GM12878 (cell line): ENCODE measurements at regions not wholly inside any gene's neighbourhood (a gene's known extent, or its start where the extent isn't known, plus 50 kb on each side); places are given as distances from the start of the nearest gene placed in this dataset.

ENCODE experiments used
- ATAC-seq: fragments of 200-7000 bp; cut with Tn5 transposase; 3 replicates; pipeline ENCODE4 v1.9.1; 2020; ENCODE audit warnings: mild to moderate bottlenecking, moderate library complexity
- BruUV-seq: library from RNA; stranded (reverse); fragments of 400-500 nt; replicated peaks from 2 replicates; lab custom pipeline; 2021; lab: Mats Ljungman, UMichigan
- CTCF ChIA-PET: fragments of 300-600 bp; sonication (Branson Sonifier 250); formaldehyde crosslinking; extraction: SDS; loops from one replicate; lab custom pipeline; 2021; ENCODE audit warnings: inconsistent platforms; lab: Yijun Ruan, JAX
- POLR2A ChIA-PET: fragments of 350-600 bp; formaldehyde crosslinking; extraction: SDS; loops from one replicate; lab custom pipeline; 2021; ENCODE audit warnings: inconsistent platforms; lab: Charles Lee
- RAD21 ChIA-PET: fragments of 300-600 bp; sonication (Branson Sonifier 250); formaldehyde crosslinking; loops from one replicate; lab custom pipeline; 2023; ENCODE audit warnings: antibody characterized with exemption; ENCODE audit not compliant: unreplicated experiment; lab: Charles Lee
- SMC1A ChIA-PET: fragments of 300-600 bp; sonication (Branson Sonifier 250); formaldehyde crosslinking; loops from one replicate; lab custom pipeline; 2023; ENCODE audit not compliant: unreplicated experiment, uncharacterized antibody; lab: Charles Lee
- DNase-seq: peaks from one replicate; pipeline ENCODE4 v3.0.0-alpha.2; 2011; ENCODE audit warnings: low read depth, low spot score
- FAIRE-seq: peaks from 3 replicates; lab custom pipeline; 2011; peaks lifted over from hg19 to GRCh38; lab: Jason Lieb, UNC
- H2AFZ ChIP-seq: 2 replicates; pipeline ENCODE4 v1.6.0; 2011; ENCODE audit warnings: low read depth, low read length, control low read depth; ENCODE audit not compliant: control insufficient read depth
- H3K27ac ChIP-seq: 2 replicates; pipeline ENCODE4 v1.5.1; 2011; ENCODE audit warnings: control low read depth; ENCODE audit not compliant: control insufficient read depth, insufficient read depth
- H3K27me3 ChIP-seq, 2 experiments: replicated peaks in 1 of 2; 2 replicates each; pipeline versions ENCODE4 v1.6.0 to v1.6.1; 2011; ENCODE audit warnings: low read length in 1 of 2; ENCODE audit not compliant: control insufficient read depth in 2 of 2, insufficient read depth in 2 of 2
- H3K36me3 ChIP-seq, 2 experiments: 2 replicates each; pipeline ENCODE4 v1.5.1; 2011; ENCODE audit warnings: low read length in 1 of 2; ENCODE audit not compliant: control insufficient read depth in 2 of 2, insufficient read depth in 2 of 2
- H3K4me1 ChIP-seq: 2 replicates; pipeline ENCODE4 v1.6.1; 2011; ENCODE audit warnings: mild to moderate bottlenecking, low read length, moderate library complexity, mixed read lengths; ENCODE audit not compliant: control insufficient read depth, insufficient read depth
- H3K4me2 ChIP-seq: 2 replicates; pipeline ENCODE4 v1.6.0; 2011; ENCODE audit warnings: control low read depth; ENCODE audit not compliant: control insufficient read depth, insufficient read depth
- H3K4me3 ChIP-seq: fragments of 200-600 bp; sonication (generic); 2 replicates; pipeline ENCODE4 v1.5.1; 2016
- H3K79me2 ChIP-seq: 2 replicates; pipeline ENCODE4 v1.6.0; 2011; ENCODE audit warnings: low read length; ENCODE audit not compliant: control insufficient read depth, insufficient read depth
- H3K9ac ChIP-seq: 2 replicates; pipeline ENCODE4 v1.8.0; 2011; ENCODE audit warnings: low read length, control low read depth, mixed read lengths; ENCODE audit not compliant: control insufficient read depth, insufficient read depth
- H3K9me3 ChIP-seq: replicated peaks from 3 replicates; pipeline ENCODE4 v1.5.1; 2011; ENCODE audit warnings: mild to moderate bottlenecking, low read length; ENCODE audit not compliant: control insufficient read depth, insufficient read depth
- H4K20me1 ChIP-seq: 2 replicates; pipeline ENCODE4 v1.6.0; 2011; ENCODE audit not compliant: control insufficient read depth, insufficient read depth
- BCL3 ChIP-seq: IDR thresholded peaks from 2 replicates; pipeline ENCODE4 v1.6.1; 2011; ENCODE audit warnings: borderline replicate concordance, low read depth, mild to moderate bottlenecking, moderate library complexity, low read length; ENCODE audit not compliant: insufficient read depth, poor library complexity, severe bottlenecking
- CEBPB ChIP-seq, 2 experiments: fragments of 150-350 bp in 1 of 2; IDR thresholded peaks; 2 replicates each; pipeline ENCODE4 v1.6.1; 2012 to 2014; ENCODE audit warnings: low read depth in 2 of 2, low read length in 2 of 2, borderline replicate concordance in 1 of 2, inconsistent platforms in 1 of 2
- CHD2 ChIP-seq: IDR thresholded peaks from 2 replicates; pipeline ENCODE4 v1.6.1; 2011; ENCODE audit warnings: low read depth, low read length, improper control_type of control experiment, borderline replicate concordance
- CHD4 ChIP-seq: fragments of 200-600 bp; sonication (generic); IDR thresholded peaks from 2 replicates; pipeline ENCODE4 v1.6.1; 2016; ENCODE audit warnings: mild to moderate bottlenecking
- NR2C2 ChIP-seq: IDR thresholded peaks from 2 replicates; pipeline ENCODE4 v1.6.1; 2011; ENCODE audit warnings: borderline replicate concordance, low read depth; ENCODE audit not compliant: control insufficient read depth, insufficient read length
- RBBP5 ChIP-seq: fragments of 200-600 bp; sonication (generic); conservative IDR thresholded peaks from 2 replicates; pipeline ENCODE4 v1.6.1; 2016
- REST ChIP-seq: IDR thresholded peaks from 2 replicates; pipeline ENCODE4 v1.6.1; 2012; ENCODE audit warnings: mild to moderate bottlenecking, low read depth, low read length
- WRNIP1 ChIP-seq: IDR thresholded peaks from 2 replicates; pipeline ENCODE4 v1.6.1; 2011; ENCODE audit warnings: low read depth, low read length, improper control_type of control experiment, borderline replicate concordance
- ZNF274 ChIP-seq: IDR thresholded peaks from one replicate; pipeline ENCODE4 v1.8.0; 2011; ENCODE audit not compliant: insufficient read length, insufficient read depth
- in situ Hi-C: fragments of 300-500 bp; cut with MboI; formaldehyde crosslinking; loops from 9 replicates; pipeline ENCODE4 v1.14.3; 2018; ENCODE audit warnings: mixed read lengths
- intact Hi-C: fragments of 100-400 bp; cut with micrococcal nuclease; formaldehyde crosslinking; loops from one replicate; pipeline ENCODE4 v1.14.2; 2022; ENCODE audit not compliant: unreplicated experiment

- DNase-seq: no peak
- Histone ChIP-seq H3K36me3 (no peaks in the 10 kb centered on the region), H3K9ac (no peak overlapping the region), H4K20me1 (no peaks in the 10 kb centered on the region), H3K9me3 (no peaks in the 10 kb centered on the region), H2AFZ (no peak overlapping the region), H3K4me3 (no peak overlapping the region), H3K27me3 (no peaks in the 10 kb centered on the region), H3K4me1 (no peaks in the 10 kb centered on the region), H3K79me2 (no peaks in the 10 kb centered on the region), H3K4me2 (no peak overlapping the region), H3K27ac (no peak overlapping the region)
- ChIA-PET SMC1A (interaction anchor here (1.1 kb wide), 1 partner anchor 33 kb away, joined by 4 read pairs; no protein-coding TSS in a partner anchor), CTCF (no interaction called here), RAD21 (no interaction called here), POLR2A (no interaction called here)
- intact Hi-C loops: no loop called here
- in situ Hi-C loops: no loop called here
- no TSS peak for BruUV-seq
- ATAC-seq: no peak
- FAIRE-seq: no peak
- TF ChIP-seq RBBP5: no peak
- no peak for TF ChIP-seq ZNF274
- TF ChIP-seq REST: no peak
- no peak for TF ChIP-seq WRNIP1
- no peak for TF ChIP-seq CEBPB (IDR thresholded peaks at IDR 0.05; ENCODE audit: borderline replicate concordance in 1 of 2, low read depth in 2 of 2, low read length in 2 of 2)
- no peak for TF ChIP-seq BCL3
- TF ChIP-seq CHD4: no peak
- TF ChIP-seq CHD2: no peak
- no peak for TF ChIP-seq NR2C2
These were observed 1100.2 kb downstream of the FSCB start for GRCh38 chr14:43406931-43407330.
